ENCODE measurements at regions not wholly inside any gene's neighbourhood (a gene's known extent, or its start where the extent isn't known, plus 50 kb on each side); places are given as distances from the start of the nearest gene placed in this dataset.
"Not testable (repeated sequence)": the region's sequence is repeated elsewhere in the genome, so short reads cannot be mapped to it uniquely, and the experiment has no call there.

DNA sequence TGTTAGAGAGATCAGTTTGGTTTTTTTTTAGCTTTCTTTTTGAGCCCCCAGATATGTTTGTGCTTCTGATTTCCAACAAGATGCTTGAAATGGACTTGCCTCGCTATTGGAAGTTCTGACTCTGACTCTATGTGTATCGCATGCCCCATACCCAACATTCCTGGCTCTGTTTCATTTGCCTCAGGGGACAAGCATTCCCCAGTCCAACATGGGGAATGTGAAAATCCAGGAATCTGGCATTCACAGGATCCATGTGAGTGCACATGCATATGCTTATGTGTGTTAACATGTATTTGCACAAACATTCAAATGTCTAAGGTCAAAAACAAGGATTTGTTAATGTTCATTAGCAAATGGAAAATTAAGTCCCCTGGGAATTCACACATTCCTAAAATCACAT lies 233.9 kb downstream of the TLR4 start (continued):
- TF ChIP-seq PRRX2 (CRISPR knock-in tag; IDR thresholded peaks at IDR 0.05) (no peak), EMX1 (CRISPR knock-in tag; IDR thresholded peaks at IDR 0.05) (no peak), TP53 (CRISPR knock-in tag; IDR thresholded peaks at IDR 0.05) (no peak), RELA (CRISPR knock-in tag; IDR thresholded peaks at IDR 0.05; ENCODE audit: borderline replicate concordance) (no peak), ZNF121 (CRISPR knock-in tag; IDR thresholded peaks at IDR 0.05) (no peak), NFATC4 (CRISPR knock-in tag; IDR thresholded peaks at IDR 0.05) (no peak), GTF2I (CRISPR knock-in tag; conservative IDR thresholded peaks at IDR 0.05) (no peak), KAT7 (CRISPR knock-in tag; IDR thresholded peaks at IDR 0.05; ENCODE audit: borderline replicate concordance) (no peak), GABPB1 (CRISPR knock-in tag; IDR thresholded peaks at IDR 0.05) (no peak)
- TF ChIP-seq, protein P1, sequence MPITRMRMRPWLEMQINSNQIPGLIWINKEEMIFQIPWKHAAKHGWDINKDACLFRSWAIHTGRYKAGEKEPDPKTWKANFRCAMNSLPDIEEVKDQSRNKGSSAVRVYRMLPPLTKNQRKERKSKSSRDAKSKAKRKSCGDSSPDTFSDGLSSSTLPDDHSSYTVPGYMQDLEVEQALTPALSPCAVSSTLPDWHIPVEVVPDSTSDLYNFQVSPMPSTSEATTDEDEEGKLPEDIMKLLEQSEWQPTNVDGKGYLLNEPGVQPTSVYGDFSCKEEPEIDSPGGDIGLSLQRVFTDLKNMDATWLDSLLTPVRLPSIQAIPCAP (CRISPR knock-in tag; IDR thresholded peaks at IDR 0.05) = no peak

DNA sequence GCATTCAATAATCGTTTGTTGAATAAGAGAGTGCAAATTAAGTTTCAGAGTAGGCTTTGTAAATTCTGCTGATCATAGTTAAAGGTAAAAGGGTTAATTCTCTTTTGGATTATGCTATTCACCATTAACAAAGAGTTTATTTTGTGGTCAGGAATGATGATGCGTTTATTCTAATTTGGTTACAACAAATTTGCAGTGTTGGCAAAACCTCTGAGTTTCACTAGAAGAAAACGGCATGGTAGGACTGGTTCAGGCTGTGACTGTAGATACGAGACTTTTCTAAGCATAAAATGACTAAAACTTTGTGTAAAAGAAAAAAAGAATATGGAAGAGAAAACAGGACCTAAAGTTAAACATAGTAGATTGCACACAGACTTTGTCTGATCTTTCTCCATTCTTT lies 234.7 kb downstream of the TLR4 start:
- no peaks in the 10 kb centered on the region; the same call in 1 of the 2 replicates for H3K27me3 Mint-ChIP-seq (ENCODE audit: low read depth)
- POLR2A ChIA-PET = no interaction called here
- H3K9me3 Mint-ChIP-seq = peaks cover 4% of the 10 kb centered on the region; the same call in 1 of the 2 replicates
- 0 out of 2 replicates have a peak overlapping the region, but pooled peaks have one; percentile 38 for H3K27ac Mint-ChIP-seq
- no peak overlapping the region for H3K4me3 Mint-ChIP-seq
- peaks cover 2% of the 10 kb centered on the region; the same call in 1 of the 2 replicates for H3K36me3 Mint-ChIP-seq
- TF ChIP-seq ATF1 (CRISPR knock-in tag; IDR thresholded peaks at IDR 0.05) = no peak
- TF ChIP-seq, protein P2, sequence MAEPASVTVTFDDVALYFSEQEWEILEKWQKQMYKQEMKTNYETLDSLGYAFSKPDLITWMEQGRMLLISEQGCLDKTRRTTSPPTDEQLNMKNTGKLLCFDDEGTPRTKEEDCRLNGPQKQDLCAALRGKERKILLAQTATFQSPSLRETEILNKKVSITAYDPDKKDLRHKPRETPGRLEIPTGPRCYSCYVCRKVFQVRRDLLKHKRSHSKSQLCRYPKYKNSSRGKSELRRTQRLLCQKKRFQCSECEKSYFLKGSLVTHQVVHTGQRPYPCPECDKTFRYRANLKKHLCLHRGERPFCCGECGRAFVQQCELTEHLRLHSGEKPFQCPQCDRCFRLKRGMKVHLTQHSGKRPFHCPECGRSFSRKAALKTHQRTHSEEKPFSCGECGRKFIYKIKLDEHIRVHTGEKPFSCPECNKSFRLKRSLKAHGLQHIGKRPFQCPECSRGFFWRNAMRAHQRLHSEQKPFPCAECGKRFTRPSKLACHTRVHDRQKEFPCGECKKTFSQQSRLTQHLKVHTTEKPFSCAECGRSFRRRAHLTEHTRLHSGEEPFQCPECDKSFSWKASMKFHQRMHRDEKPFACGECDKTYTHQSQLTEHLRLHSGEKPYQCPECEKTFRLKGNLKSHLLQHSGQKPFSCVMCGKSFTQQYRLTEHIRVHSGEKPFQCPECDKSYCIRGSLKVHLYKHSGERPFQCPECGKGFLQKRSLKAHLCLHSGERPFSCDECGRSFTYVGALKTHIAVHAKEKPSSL (CRISPR knock-in tag; conservative IDR thresholded peaks at IDR 0.05) = no peak
- TF ChIP-seq TEAD1 (CRISPR knock-in tag; IDR thresholded peaks at IDR 0.05) = no peak
- no peak for TF ChIP-seq TCF7 (CRISPR knock-in tag; IDR thresholded peaks at IDR 0.05; ENCODE audit: low read depth)
- TF ChIP-seq ELF4 (CRISPR knock-in tag; IDR thresholded peaks at IDR 0.05; ENCODE audit: low read depth) = no peak
- no peak for TF ChIP-seq ESRRA (CRISPR knock-in tag; IDR thresholded peaks at IDR 0.05; ENCODE audit: borderline replicate concordance)
- TF ChIP-seq, protein P3, sequence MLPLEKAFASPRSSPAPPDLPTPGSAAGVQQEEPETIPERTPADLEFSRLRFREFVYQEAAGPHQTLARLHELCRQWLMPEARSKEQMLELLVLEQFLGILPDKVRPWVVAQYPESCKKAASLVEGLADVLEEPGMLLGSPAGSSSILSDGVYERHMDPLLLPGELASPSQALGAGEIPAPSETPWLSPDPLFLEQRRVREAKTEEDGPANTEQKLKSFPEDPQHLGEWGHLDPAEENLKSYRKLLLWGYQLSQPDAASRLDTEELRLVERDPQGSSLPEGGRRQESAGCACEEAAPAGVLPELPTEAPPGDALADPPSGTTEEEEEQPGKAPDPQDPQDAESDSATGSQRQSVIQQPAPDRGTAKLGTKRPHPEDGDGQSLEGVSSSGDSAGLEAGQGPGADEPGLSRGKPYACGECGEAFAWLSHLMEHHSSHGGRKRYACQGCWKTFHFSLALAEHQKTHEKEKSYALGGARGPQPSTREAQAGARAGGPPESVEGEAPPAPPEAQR (CRISPR knock-in tag; IDR thresholded peaks at IDR 0.05) = no peak
- TF ChIP-seq EMX1 (CRISPR knock-in tag; IDR thresholded peaks at IDR 0.05) = no peak
- no peak for TF ChIP-seq GRHL2 (CRISPR knock-in tag; IDR thresholded peaks at IDR 0.05; ENCODE audit: insufficient replicate concordance, severe bottlenecking)
- no peak for TF ChIP-seq ZNF317 (CRISPR knock-in tag; IDR thresholded peaks at IDR 0.05; ENCODE audit: borderline replicate concordance, low read depth)
- TF ChIP-seq, protein P4, sequence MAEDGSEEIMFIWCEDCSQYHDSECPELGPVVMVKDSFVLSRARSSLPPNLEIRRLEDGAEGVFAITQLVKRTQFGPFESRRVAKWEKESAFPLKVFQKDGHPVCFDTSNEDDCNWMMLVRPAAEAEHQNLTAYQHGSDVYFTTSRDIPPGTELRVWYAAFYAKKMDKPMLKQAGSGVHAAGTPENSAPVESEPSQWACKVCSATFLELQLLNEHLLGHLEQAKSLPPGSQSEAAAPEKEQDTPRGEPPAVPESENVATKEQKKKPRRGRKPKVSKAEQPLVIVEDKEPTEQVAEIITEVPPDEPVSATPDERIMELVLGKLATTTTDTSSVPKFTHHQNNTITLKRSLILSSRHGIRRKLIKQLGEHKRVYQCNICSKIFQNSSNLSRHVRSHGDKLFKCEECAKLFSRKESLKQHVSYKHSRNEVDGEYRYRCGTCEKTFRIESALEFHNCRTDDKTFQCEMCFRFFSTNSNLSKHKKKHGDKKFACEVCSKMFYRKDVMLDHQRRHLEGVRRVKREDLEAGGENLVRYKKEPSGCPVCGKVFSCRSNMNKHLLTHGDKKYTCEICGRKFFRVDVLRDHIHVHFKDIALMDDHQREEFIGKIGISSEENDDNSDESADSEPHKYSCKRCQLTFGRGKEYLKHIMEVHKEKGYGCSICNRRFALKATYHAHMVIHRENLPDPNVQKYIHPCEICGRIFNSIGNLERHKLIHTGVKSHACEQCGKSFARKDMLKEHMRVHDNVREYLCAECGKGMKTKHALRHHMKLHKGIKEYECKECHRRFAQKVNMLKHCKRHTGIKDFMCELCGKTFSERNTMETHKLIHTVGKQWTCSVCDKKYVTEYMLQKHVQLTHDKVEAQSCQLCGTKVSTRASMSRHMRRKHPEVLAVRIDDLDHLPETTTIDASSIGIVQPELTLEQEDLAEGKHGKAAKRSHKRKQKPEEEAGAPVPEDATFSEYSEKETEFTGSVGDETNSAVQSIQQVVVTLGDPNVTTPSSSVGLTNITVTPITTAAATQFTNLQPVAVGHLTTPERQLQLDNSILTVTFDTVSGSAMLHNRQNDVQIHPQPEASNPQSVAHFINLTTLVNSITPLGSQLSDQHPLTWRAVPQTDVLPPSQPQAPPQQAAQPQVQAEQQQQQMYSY (CRISPR knock-in tag; IDR thresholded peaks at IDR 0.05) = no peak
- no peak for TF ChIP-seq RORB (CRISPR knock-in tag; IDR thresholded peaks at IDR 0.05)
- TF ChIP-seq, protein P5, sequence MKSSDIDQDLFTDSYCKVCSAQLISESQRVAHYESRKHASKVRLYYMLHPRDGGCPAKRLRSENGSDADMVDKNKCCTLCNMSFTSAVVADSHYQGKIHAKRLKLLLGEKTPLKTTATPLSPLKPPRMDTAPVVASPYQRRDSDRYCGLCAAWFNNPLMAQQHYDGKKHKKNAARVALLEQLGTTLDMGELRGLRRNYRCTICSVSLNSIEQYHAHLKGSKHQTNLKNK (CRISPR knock-in tag; IDR thresholded peaks at IDR 0.05) = no peak
- no peak for TF ChIP-seq SMAD3 (CRISPR knock-in tag; IDR thresholded peaks at IDR 0.05; ENCODE audit: borderline replicate concordance)
- no peak for TF ChIP-seq FOXK1 (CRISPR knock-in tag; IDR thresholded peaks at IDR 0.05)
- no peak for TF ChIP-seq NFYB (CRISPR knock-in tag; conservative IDR thresholded peaks at IDR 0.05; ENCODE audit: low read depth)
- TF ChIP-seq, protein P6, sequence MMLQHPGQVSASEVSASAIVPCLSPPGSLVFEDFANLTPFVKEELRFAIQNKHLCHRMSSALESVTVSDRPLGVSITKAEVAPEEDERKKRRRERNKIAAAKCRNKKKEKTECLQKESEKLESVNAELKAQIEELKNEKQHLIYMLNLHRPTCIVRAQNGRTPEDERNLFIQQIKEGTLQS (CRISPR knock-in tag; conservative IDR thresholded peaks at IDR 0.05) = no peak
- TF ChIP-seq TEAD4 (CRISPR knock-in tag; IDR thresholded peaks at IDR 0.05) = no peak
- TF ChIP-seq ZNF423 (CRISPR knock-in tag; IDR thresholded peaks at IDR 0.05) = no peak
- ATAC-seq = no peak
- no peak for DNase-seq (ENCODE audit: low spot score)
- H3K4me1 Mint-ChIP-seq = peaks cover 9% of the 10 kb centered on the region
- CTCF ChIA-PET = no interaction called here

DNA sequence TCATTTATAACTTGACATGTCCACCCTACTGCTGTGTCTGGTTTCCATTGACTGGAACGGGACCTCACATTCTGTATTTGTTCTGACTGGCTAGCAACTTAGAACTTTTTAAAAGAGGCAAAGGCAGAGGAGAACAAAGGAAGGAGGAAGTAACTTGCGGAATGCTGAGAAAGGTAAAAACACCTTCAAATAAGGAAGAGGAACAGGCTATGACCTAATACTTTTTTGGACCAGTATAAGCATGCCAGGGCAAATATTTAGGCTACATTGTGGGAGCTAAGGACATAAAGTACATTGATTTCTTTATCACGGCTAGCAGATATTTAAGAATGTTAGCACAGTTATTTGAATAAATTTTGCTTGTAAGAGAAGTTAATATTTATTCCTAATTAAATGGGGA lies 240.5 kb downstream of the TLR4 start:
- CTCF ChIA-PET; ATAC-seq; H3K27ac Mint-ChIP-seq; DNase-seq (ENCODE audit: low spot score); H3K9me3 Mint-ChIP-seq; H3K36me3 Mint-ChIP-seq; POLR2A ChIA-PET; H3K27me3 Mint-ChIP-seq (ENCODE audit: low read depth); H3K4me3 Mint-ChIP-seq: not testable (repeated sequence)
- H3K4me1 Mint-ChIP-seq = peaks cover 26% of the 10 kb centered on the region

Measured in WTC11 (cell line).